ENCODE measurements at regions not wholly inside any gene's neighbourhood (a gene's known extent, or its start where the extent isn't known, plus 50 kb on each side); places are given as distances from the start of the nearest gene placed in this dataset.
A peak's percentile ranks its signal among the peaks of the same experiment; 100 is the strongest.

GRCh38 chr6:87837444-87837843 lies 135.4 kb upstream of the AKIRIN2 start:
- no peaks in the 10 kb centered on the region for H3K4me1 Mint-ChIP-seq
- no peaks in the 10 kb centered on the region for H3K9me3 Mint-ChIP-seq

GRCh38 chr6:87832025-87832825 lies 130.2 kb upstream of the AKIRIN2 start:
- Mint-ChIP-seq H3K27me3 (no peaks in the 10 kb centered on the region), H3K36me3 (ENCODE audit: low read depth) (no peaks in the 10 kb centered on the region), H3K4me1 (peaks cover 4% of the 10 kb centered on the region), H3K4me3 (peak overlapping the region; percentile 82), H3K9me3 (no peaks in the 10 kb centered on the region), H3K27ac (peak overlapping the region; percentile 91)
- peak; percentile 81 for ATAC-seq (replicated peaks)

More at GRCh38 chr6:87837444-87837843, 135.4 kb upstream of the AKIRIN2 start:
- Mint-ChIP-seq H3K36me3 (ENCODE audit: low read depth) (no peaks in the 10 kb centered on the region), H3K4me3 (no peak overlapping the region), H3K27ac (no peak overlapping the region), H3K27me3 (no peaks in the 10 kb centered on the region)
- ATAC-seq (replicated peaks) = no peak

GRCh38 chr6:87830907-87831306 lies 128.9 kb upstream of the AKIRIN2 start:
- no peaks in the 10 kb centered on the region for H3K27me3 Mint-ChIP-seq
- no peaks in the 10 kb centered on the region for H3K9me3 Mint-ChIP-seq
- no peaks in the 10 kb centered on the region for H3K36me3 Mint-ChIP-seq (ENCODE audit: low read depth)
- ATAC-seq (replicated peaks) = no peak
- H3K4me1 Mint-ChIP-seq = peaks cover 10% of the 10 kb centered on the region
- H3K4me3 Mint-ChIP-seq = peak overlapping the region; percentile 82
- H3K27ac Mint-ChIP-seq = no peak overlapping the region

GRCh38 chr6:87829622-87830121 lies 127.6 kb upstream of the AKIRIN2 start:
- Mint-ChIP-seq H3K27me3 (no peaks in the 10 kb centered on the region), H3K4me1 (peaks cover 22% of the 10 kb centered on the region), H3K4me3 (no peak overlapping the region), H3K36me3 (ENCODE audit: low read depth) (no peaks in the 10 kb centered on the region), H3K9me3 (no peaks in the 10 kb centered on the region), H3K27ac (peak overlapping the region; percentile 44)
- no peak for ATAC-seq (replicated peaks)

DNA sequence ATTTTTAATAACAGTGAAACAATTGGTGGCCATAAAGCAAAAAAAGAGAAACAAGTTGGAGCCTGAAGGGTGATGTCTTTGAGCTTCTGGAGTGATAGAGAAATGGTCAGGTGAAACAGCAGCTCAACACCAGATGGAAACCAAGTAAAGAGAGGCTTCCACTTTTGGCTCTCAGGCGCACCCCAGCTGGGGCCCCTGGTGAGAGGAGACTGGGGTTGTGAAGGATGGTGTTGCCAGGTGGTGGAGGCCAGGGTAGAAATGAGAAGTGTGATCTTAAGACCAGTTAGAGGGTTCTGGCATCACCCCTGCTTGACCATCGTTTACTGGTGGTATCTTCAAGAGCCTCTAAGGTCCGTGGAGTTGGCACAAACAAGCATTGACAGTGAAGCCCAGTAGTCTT lies 126.0 kb upstream of the AKIRIN2 start:
- ATAC-seq (replicated peaks) = no peak
- H3K27ac Mint-ChIP-seq = no peak overlapping the region
- no peaks in the 10 kb centered on the region for H3K36me3 Mint-ChIP-seq (ENCODE audit: low read depth)
- no peaks in the 10 kb centered on the region for H3K9me3 Mint-ChIP-seq
- no peak overlapping the region for H3K4me3 Mint-ChIP-seq
- H3K27me3 Mint-ChIP-seq = no peaks in the 10 kb centered on the region
- peaks cover 23% of the 10 kb centered on the region for H3K4me1 Mint-ChIP-seq

GRCh38 chr6:87827346-87827745 lies 125.3 kb upstream of the AKIRIN2 start:
- no peak overlapping the region for H3K27ac Mint-ChIP-seq
- no peak for ATAC-seq (replicated peaks)
- H3K36me3 Mint-ChIP-seq (ENCODE audit: low read depth) = no peaks in the 10 kb centered on the region
- H3K9me3 Mint-ChIP-seq = no peaks in the 10 kb centered on the region
- peaks cover 23% of the 10 kb centered on the region for H3K4me1 Mint-ChIP-seq
- no peaks in the 10 kb centered on the region for H3K27me3 Mint-ChIP-seq
- no peak overlapping the region for H3K4me3 Mint-ChIP-seq

DNA sequence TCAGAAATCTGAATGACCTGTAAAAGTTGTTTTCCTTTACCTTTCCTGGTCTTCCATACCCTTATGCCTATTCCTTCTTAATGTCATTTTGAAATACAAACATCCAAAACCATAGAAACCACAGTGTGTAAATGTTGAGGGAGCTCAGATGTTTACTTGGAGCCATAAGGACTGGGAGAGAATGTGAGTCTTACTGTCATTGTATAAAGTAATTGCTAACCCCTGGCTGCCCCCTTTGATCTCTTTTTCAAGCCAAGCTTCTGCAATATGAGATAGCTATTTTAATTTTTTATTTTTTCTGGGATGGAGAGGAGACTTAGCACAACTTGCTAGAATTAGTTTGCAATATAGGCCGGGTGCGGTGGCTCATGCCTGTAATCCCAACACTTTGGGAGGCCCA lies 124.4 kb upstream of the AKIRIN2 start:
- H3K36me3 Mint-ChIP-seq (ENCODE audit: low read depth) = no peaks in the 10 kb centered on the region
- no peaks in the 10 kb centered on the region for H3K27me3 Mint-ChIP-seq
- peaks cover 19% of the 10 kb centered on the region for H3K4me1 Mint-ChIP-seq
- no peaks in the 10 kb centered on the region for H3K9me3 Mint-ChIP-seq
- H3K27ac Mint-ChIP-seq = peak overlapping the region; percentile 86
- no peak for ATAC-seq (replicated peaks)
- peak overlapping the region; percentile 32 for H3K4me3 Mint-ChIP-seq

DNA sequence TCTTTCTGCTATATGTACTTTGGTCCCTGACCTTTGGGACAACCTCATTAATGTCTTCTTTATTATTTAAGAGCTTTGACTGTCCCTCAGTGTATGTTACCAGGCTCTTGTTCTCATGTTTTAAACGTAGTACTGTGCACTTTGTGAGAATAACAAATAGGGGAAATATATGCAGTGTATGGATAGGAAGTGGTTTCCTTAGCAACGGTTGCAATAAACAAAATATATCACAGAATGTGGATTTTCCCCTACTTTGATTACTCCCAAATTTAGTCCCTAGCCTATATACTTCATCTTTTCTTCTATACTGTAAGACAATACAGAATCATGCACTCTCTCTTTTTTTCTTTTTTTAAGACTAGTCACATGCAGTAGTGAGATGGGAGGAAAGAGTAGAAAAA lies 123.8 kb upstream of the AKIRIN2 start:
- Mint-ChIP-seq H3K27me3 (no peaks in the 10 kb centered on the region), H3K9me3 (no peaks in the 10 kb centered on the region), H3K4me1 (peaks cover 19% of the 10 kb centered on the region), H3K4me3 (peak overlapping the region; percentile 32), H3K27ac (peak overlapping the region; percentile 86), H3K36me3 (ENCODE audit: low read depth) (no peaks in the 10 kb centered on the region)
- ATAC-seq (replicated peaks) = peak; percentile 74

GRCh38 chr6:87824958-87825491 lies 123.0 kb upstream of the AKIRIN2 start:
- peak; percentile 72 for ATAC-seq (replicated peaks)
- Mint-ChIP-seq H3K4me1 (peaks cover 19% of the 10 kb centered on the region), H3K27ac (peak overlapping the region; percentile 86), H3K27me3 (no peaks in the 10 kb centered on the region), H3K4me3 (peak overlapping the region; percentile 32), H3K36me3 (ENCODE audit: low read depth) (no peaks in the 10 kb centered on the region), H3K9me3 (no peaks in the 10 kb centered on the region)

GRCh38 chr6:87822011-87822410 lies 120.0 kb upstream of the AKIRIN2 start:
- H3K36me3 Mint-ChIP-seq (ENCODE audit: low read depth) = no peaks in the 10 kb centered on the region
- H3K4me3 Mint-ChIP-seq = no peak overlapping the region
- no peaks in the 10 kb centered on the region for H3K9me3 Mint-ChIP-seq
- ATAC-seq (replicated peaks) = no peak
- H3K27me3 Mint-ChIP-seq = no peaks in the 10 kb centered on the region
- H3K27ac Mint-ChIP-seq = no peak overlapping the region
- H3K4me1 Mint-ChIP-seq = peaks cover 19% of the 10 kb centered on the region

DNA sequence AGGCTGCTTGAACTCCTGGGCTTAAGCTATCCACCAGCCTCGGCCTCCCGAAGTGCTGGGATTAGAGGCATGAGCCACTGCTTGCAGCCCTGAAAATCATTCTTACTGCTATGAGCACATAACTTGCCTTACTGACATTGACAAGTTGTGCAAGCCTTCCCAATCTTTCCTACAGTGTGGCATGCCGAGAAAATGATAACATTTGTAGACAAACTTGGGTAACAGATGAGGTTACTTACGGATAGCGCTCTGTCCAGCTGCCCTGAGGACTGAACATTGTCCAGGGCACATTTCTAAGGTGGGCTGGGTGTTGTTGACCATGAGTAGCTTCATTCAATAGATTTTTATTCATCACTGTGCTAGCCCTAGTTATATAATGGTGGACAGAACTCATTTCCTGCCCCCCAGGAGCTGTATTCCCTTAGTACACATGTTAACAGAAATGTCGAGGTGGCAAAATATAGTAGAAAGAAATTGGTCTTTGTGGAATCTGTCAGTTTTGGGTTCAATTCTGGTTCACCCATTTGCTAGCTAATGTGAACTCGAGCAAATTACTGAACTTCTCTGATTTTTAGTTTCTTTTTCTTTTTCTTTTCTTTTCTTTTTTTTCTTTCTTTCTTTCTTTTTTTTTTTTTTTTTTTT lies 118.4 kb upstream of the AKIRIN2 start:
- ATAC-seq (replicated peaks) = no peak
- H3K27ac Mint-ChIP-seq = no peak overlapping the region
- no peaks in the 10 kb centered on the region for H3K27me3 Mint-ChIP-seq
- no peaks in the 10 kb centered on the region for H3K36me3 Mint-ChIP-seq (ENCODE audit: low read depth)
- peaks cover 8% of the 10 kb centered on the region for H3K4me1 Mint-ChIP-seq
- H3K4me3 Mint-ChIP-seq = no peak overlapping the region
- H3K9me3 Mint-ChIP-seq = no peaks in the 10 kb centered on the region

DNA sequence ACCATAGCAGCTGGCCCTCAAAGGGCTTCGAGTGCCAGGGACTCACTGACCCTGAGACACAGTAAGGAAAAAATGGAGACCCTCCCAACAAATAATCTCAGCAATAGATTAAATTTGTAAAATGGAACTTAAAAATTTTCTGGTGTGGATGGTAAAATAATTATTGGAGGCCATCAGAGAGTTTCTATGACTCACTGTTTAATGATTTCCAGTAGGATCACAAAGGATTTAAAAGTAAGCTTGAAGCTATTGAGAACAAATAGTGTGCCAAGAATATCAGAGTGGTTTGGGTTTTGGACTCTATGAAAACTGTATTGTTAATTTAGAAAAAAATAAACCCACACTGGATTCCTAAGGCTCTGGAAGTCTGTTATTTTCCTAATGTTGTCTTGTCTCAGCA lies 115.2 kb upstream of the AKIRIN2 start:
- H3K27me3 Mint-ChIP-seq = peaks cover 7% of the 10 kb centered on the region
- ATAC-seq (replicated peaks) = no peak

GRCh38 chr6:87815449-87815848 lies 113.4 kb upstream of the AKIRIN2 start:
- Mint-ChIP-seq H3K27ac (no peak overlapping the region), H3K36me3 (ENCODE audit: low read depth) (no peaks in the 10 kb centered on the region), H3K4me1 (no peaks in the 10 kb centered on the region), H3K27me3 (peaks cover 10% of the 10 kb centered on the region), H3K4me3 (no peak overlapping the region), H3K9me3 (no peaks in the 10 kb centered on the region)
- no peak for ATAC-seq (replicated peaks)

More for the DNA sequence above, 115.2 kb upstream of the AKIRIN2 start:
- Mint-ChIP-seq H3K4me1 (no peaks in the 10 kb centered on the region), H3K27ac (no peak overlapping the region), H3K4me3 (no peak overlapping the region), H3K36me3 (ENCODE audit: low read depth) (no peaks in the 10 kb centered on the region), H3K9me3 (no peaks in the 10 kb centered on the region)

- Mint-ChIP-seq H3K36me3 (ENCODE audit: low read depth) (no peaks in the 10 kb centered on the region), H3K9me3 (no peaks in the 10 kb centered on the region), H3K4me1 (peaks cover 18% of the 10 kb centered on the region), H3K27ac (peak overlapping the region; percentile 90), H3K27me3 (peaks cover 5% of the 10 kb centered on the region), H3K4me3 (peak overlapping the region; percentile 63)
- ATAC-seq (replicated peaks) = peak; percentile 97
These were observed 106.1 kb upstream of the AKIRIN2 start for GRCh38 chr6:87808005-87808757.
